ENCODE measurements at regions not wholly inside any gene's neighbourhood (a gene's known extent, or its start where the extent isn't known, plus 50 kb on each side); places are given as distances from the start of the nearest gene placed in this dataset.
"Not testable (repeated sequence)": the region's sequence is repeated elsewhere in the genome, so short reads cannot be mapped to it uniquely, and the experiment has no call there.

GRCh38 chr5:163874912-163875311, 369.5 kb downstream of the MAT2B start:
- not testable (repeated sequence) for H3K4me1 ChIP-seq (ENCODE audit: control insufficient read depth in 2 of 2, insufficient read depth in 2 of 2, low read length in 1 of 2); H3K36me3 ChIP-seq (ENCODE audit: control insufficient read depth in 2 of 2, insufficient read depth in 2 of 2, low read length in 1 of 2); H3K4me3 ChIP-seq (ENCODE audit: low read depth in 1 of 2, low read length in 2 of 2); H3K9me3 ChIP-seq (ENCODE audit: control insufficient read depth in 2 of 2, insufficient read depth in 1 of 2, low read depth in 1 of 2, low read length in 1 of 2); H3K27me3 ChIP-seq (ENCODE audit: control insufficient read depth in 1 of 2, insufficient read depth in 2 of 2, low read length in 2 of 2); H3K27ac ChIP-seq (ENCODE audit: low read depth in 2 of 2, low read length in 1 of 2)
- WGBS, 2 donors: 87 to 88% methylated on average over 3 of the region's 3 CpGs

DNA sequence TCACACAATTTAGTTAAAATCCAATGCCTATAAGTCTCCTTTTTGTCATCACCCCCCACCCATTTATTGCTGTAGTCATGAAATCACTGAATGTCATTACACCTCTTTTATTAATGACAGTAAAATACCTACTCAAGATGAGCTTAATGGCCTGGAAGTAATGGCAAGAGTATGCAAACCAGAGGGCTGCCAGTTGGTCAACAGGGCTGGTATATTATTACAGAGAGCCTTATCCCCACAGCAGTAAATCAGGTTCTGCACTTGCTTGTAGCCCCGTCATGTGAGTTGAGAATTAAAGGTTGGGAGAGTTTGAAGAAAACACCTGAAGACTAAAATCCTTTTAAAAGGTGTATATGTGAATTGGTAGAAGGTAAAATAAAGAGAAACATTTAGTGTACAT, 372.4 kb downstream of the MAT2B start:
- no peaks in the 10 kb centered on the region for H3K9me3 ChIP-seq (ENCODE audit: control insufficient read depth in 2 of 2, insufficient read depth in 1 of 2, low read depth in 1 of 2, low read length in 1 of 2)
- H3K4me3 ChIP-seq (ENCODE audit: low read depth in 1 of 2, low read length in 2 of 2): no peak overlapping the region
- no peaks in the 10 kb centered on the region for H3K36me3 ChIP-seq (ENCODE audit: control insufficient read depth in 2 of 2, insufficient read depth in 2 of 2, low read length in 1 of 2)
- H3K27ac ChIP-seq (ENCODE audit: low read depth in 2 of 2, low read length in 1 of 2): no peak overlapping the region
- WGBS, 2 donors: 73 to 92% methylated on average over 1 of the region's 1 CpG
- no peaks in the 10 kb centered on the region for H3K4me1 ChIP-seq (ENCODE audit: control insufficient read depth in 2 of 2, insufficient read depth in 2 of 2, low read length in 1 of 2)
- no peaks in the 10 kb centered on the region for H3K27me3 ChIP-seq (ENCODE audit: control insufficient read depth in 1 of 2, insufficient read depth in 2 of 2, low read length in 2 of 2)

GRCh38 chr5:163878490-163878889, 373.1 kb downstream of the MAT2B start:
- no peaks in the 10 kb centered on the region for H3K9me3 ChIP-seq (ENCODE audit: control insufficient read depth in 2 of 2, insufficient read depth in 1 of 2, low read depth in 1 of 2, low read length in 1 of 2)
- WGBS, 2 donors: 86 to 87% methylated on average over 1 of the region's 1 CpG

DNA sequence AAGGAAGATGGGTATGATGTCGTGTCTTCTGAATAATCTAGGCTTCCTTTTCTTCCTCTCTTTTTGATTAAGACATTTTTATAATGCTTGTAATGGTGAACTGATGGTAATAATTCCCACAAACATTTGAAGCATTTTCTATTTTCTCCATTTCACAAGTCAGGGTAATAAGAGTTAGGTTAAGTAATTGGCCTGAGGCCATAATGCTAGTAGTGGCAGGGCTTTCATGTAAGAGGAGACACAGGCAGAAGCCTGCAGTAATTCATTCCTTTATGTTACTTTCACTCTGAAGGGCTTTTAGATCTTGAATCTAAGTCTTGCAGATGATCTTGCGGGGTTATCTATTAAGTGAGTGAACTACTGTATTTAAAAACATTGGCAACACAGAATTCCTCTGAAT, 374.9 kb downstream of the MAT2B start:
- 71 to 75% methylated on average over 2 of the region's 2 CpGs for WGBS, 2 donors
- Histone ChIP-seq H3K27me3 (ENCODE audit: control insufficient read depth in 1 of 2, insufficient read depth in 2 of 2, low read length in 2 of 2) (no peaks in the 10 kb centered on the region), H3K4me3 (ENCODE audit: low read depth in 1 of 2, low read length in 2 of 2) (no peak overlapping the region), H3K36me3 (ENCODE audit: control insufficient read depth in 2 of 2, insufficient read depth in 2 of 2, low read length in 1 of 2) (no peaks in the 10 kb centered on the region), H3K27ac (ENCODE audit: low read depth in 2 of 2, low read length in 1 of 2) (no peak overlapping the region), H3K4me1 (ENCODE audit: control insufficient read depth in 2 of 2, insufficient read depth in 2 of 2, low read length in 1 of 2) (no peaks in the 10 kb centered on the region), H3K9me3 (ENCODE audit: control insufficient read depth in 2 of 2, insufficient read depth in 1 of 2, low read depth in 1 of 2, low read length in 1 of 2) (no peaks in the 10 kb centered on the region)

More at GRCh38 chr5:163878490-163878889, 373.1 kb downstream of the MAT2B start:
- Histone ChIP-seq H3K4me3 (ENCODE audit: low read depth in 1 of 2, low read length in 2 of 2) (no peak overlapping the region), H3K36me3 (ENCODE audit: control insufficient read depth in 2 of 2, insufficient read depth in 2 of 2, low read length in 1 of 2) (no peaks in the 10 kb centered on the region), H3K27ac (ENCODE audit: low read depth in 2 of 2, low read length in 1 of 2) (no peak overlapping the region), H3K27me3 (ENCODE audit: control insufficient read depth in 1 of 2, insufficient read depth in 2 of 2, low read length in 2 of 2) (no peaks in the 10 kb centered on the region), H3K4me1 (ENCODE audit: control insufficient read depth in 2 of 2, insufficient read depth in 2 of 2, low read length in 1 of 2) (no peaks in the 10 kb centered on the region)

- 63 to 68% methylated on average over 2 of the region's 2 CpGs for WGBS, 2 donors
- no peaks in the 10 kb centered on the region for H3K36me3 ChIP-seq (ENCODE audit: control insufficient read depth in 2 of 2, insufficient read depth in 2 of 2, low read length in 1 of 2)
- H3K27ac ChIP-seq (ENCODE audit: low read depth in 2 of 2, low read length in 1 of 2): no peak overlapping the region
- no peaks in the 10 kb centered on the region for H3K27me3 ChIP-seq (ENCODE audit: control insufficient read depth in 1 of 2, insufficient read depth in 2 of 2, low read length in 2 of 2)
- H3K4me3 ChIP-seq (ENCODE audit: low read depth in 1 of 2, low read length in 2 of 2): no peak overlapping the region
- H3K9me3 ChIP-seq (ENCODE audit: control insufficient read depth in 2 of 2, insufficient read depth in 1 of 2, low read depth in 1 of 2, low read length in 1 of 2): no peaks in the 10 kb centered on the region
- no peaks in the 10 kb centered on the region for H3K4me1 ChIP-seq (ENCODE audit: control insufficient read depth in 2 of 2, insufficient read depth in 2 of 2, low read length in 1 of 2)
Measured at GRCh38 chr5:163885117-163885516, 379.7 kb downstream of the MAT2B start.

GRCh38 chr5:163887854-163888253, 382.4 kb downstream of the MAT2B start:
- 83 to 91% methylated on average over 2 of the region's 2 CpGs for WGBS, 2 donors
- Histone ChIP-seq H3K27me3 (ENCODE audit: control insufficient read depth in 1 of 2, insufficient read depth in 2 of 2, low read length in 2 of 2) (no peaks in the 10 kb centered on the region), H3K36me3 (ENCODE audit: control insufficient read depth in 2 of 2, insufficient read depth in 2 of 2, low read length in 1 of 2) (no peaks in the 10 kb centered on the region), H3K4me1 (ENCODE audit: control insufficient read depth in 2 of 2, insufficient read depth in 2 of 2, low read length in 1 of 2) (no peaks in the 10 kb centered on the region), H3K27ac (ENCODE audit: low read depth in 2 of 2, low read length in 1 of 2) (no peak overlapping the region), H3K9me3 (ENCODE audit: control insufficient read depth in 2 of 2, insufficient read depth in 1 of 2, low read depth in 1 of 2, low read length in 1 of 2) (no peaks in the 10 kb centered on the region), H3K4me3 (ENCODE audit: low read depth in 1 of 2, low read length in 2 of 2) (no peak overlapping the region)

- Histone ChIP-seq H3K27me3 (ENCODE audit: control insufficient read depth in 1 of 2, insufficient read depth in 2 of 2, low read length in 2 of 2) (no peaks in the 10 kb centered on the region), H3K4me3 (ENCODE audit: low read depth in 1 of 2, low read length in 2 of 2) (no peak overlapping the region), H3K36me3 (ENCODE audit: control insufficient read depth in 2 of 2, insufficient read depth in 2 of 2, low read length in 1 of 2) (no peaks in the 10 kb centered on the region), H3K9me3 (ENCODE audit: control insufficient read depth in 2 of 2, insufficient read depth in 1 of 2, low read depth in 1 of 2, low read length in 1 of 2) (no peaks in the 10 kb centered on the region), H3K27ac (ENCODE audit: low read depth in 2 of 2, low read length in 1 of 2) (no peak overlapping the region), H3K4me1 (ENCODE audit: control insufficient read depth in 2 of 2, insufficient read depth in 2 of 2, low read length in 1 of 2) (no peaks in the 10 kb centered on the region)
- WGBS, 2 donors: 86 to 89% methylated on average over 4 of the region's 4 CpGs
Measured at GRCh38 chr5:163888366-163888765, 382.9 kb downstream of the MAT2B start.

GRCh38 chr5:163889369-163889768, 383.9 kb downstream of the MAT2B start:
- Histone ChIP-seq H3K4me3 (ENCODE audit: low read depth in 1 of 2, low read length in 2 of 2) (no peak overlapping the region), H3K27me3 (ENCODE audit: control insufficient read depth in 1 of 2, insufficient read depth in 2 of 2, low read length in 2 of 2) (no peaks in the 10 kb centered on the region), H3K4me1 (ENCODE audit: control insufficient read depth in 2 of 2, insufficient read depth in 2 of 2, low read length in 1 of 2) (no peaks in the 10 kb centered on the region), H3K36me3 (ENCODE audit: control insufficient read depth in 2 of 2, insufficient read depth in 2 of 2, low read length in 1 of 2) (no peaks in the 10 kb centered on the region), H3K27ac (ENCODE audit: low read depth in 2 of 2, low read length in 1 of 2) (no peak overlapping the region), H3K9me3 (ENCODE audit: control insufficient read depth in 2 of 2, insufficient read depth in 1 of 2, low read depth in 1 of 2, low read length in 1 of 2) (no peaks in the 10 kb centered on the region)

DNA sequence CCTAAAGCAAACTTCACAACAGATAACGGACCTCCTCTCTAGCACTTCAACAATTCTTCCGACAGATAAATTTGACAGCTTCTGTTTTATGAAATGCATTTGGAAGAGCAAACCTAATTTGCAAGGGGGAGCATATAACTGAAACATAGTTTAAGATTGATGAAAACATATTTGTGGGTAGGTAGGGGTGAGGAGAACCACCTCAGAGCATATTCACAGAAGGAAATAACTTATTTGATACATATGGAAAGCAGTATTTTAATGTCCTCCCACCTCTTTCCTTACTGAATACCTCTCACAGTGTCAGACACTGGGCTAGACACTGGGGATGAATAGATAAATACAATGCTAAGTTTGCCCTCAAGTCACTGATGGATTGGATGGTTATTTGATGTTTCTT, 384.8 kb downstream of the MAT2B start:
- WGBS, 2 donors: 78 to 86% methylated on average over 2 of the region's 2 CpGs
- no peaks in the 10 kb centered on the region for H3K36me3 ChIP-seq (ENCODE audit: control insufficient read depth in 2 of 2, insufficient read depth in 2 of 2, low read length in 1 of 2)
- H3K9me3 ChIP-seq (ENCODE audit: control insufficient read depth in 2 of 2, insufficient read depth in 1 of 2, low read depth in 1 of 2, low read length in 1 of 2): no peaks in the 10 kb centered on the region
- H3K27me3 ChIP-seq (ENCODE audit: control insufficient read depth in 1 of 2, insufficient read depth in 2 of 2, low read length in 2 of 2): no peaks in the 10 kb centered on the region
- H3K27ac ChIP-seq (ENCODE audit: low read depth in 2 of 2, low read length in 1 of 2): no peak overlapping the region
- H3K4me3 ChIP-seq (ENCODE audit: low read depth in 1 of 2, low read length in 2 of 2): no peak overlapping the region
- no peaks in the 10 kb centered on the region for H3K4me1 ChIP-seq (ENCODE audit: control insufficient read depth in 2 of 2, insufficient read depth in 2 of 2, low read length in 1 of 2)

GRCh38 chr5:163893281-163893680, 387.9 kb downstream of the MAT2B start:
- Histone ChIP-seq H3K27ac (ENCODE audit: low read depth in 2 of 2, low read length in 1 of 2) (no peak overlapping the region), H3K9me3 (ENCODE audit: control insufficient read depth in 2 of 2, insufficient read depth in 1 of 2, low read depth in 1 of 2, low read length in 1 of 2) (no peaks in the 10 kb centered on the region), H3K4me3 (ENCODE audit: low read depth in 1 of 2, low read length in 2 of 2) (no peak overlapping the region), H3K27me3 (ENCODE audit: control insufficient read depth in 1 of 2, insufficient read depth in 2 of 2, low read length in 2 of 2) (no peaks in the 10 kb centered on the region), H3K4me1 (ENCODE audit: control insufficient read depth in 2 of 2, insufficient read depth in 2 of 2, low read length in 1 of 2) (no peaks in the 10 kb centered on the region), H3K36me3 (ENCODE audit: control insufficient read depth in 2 of 2, insufficient read depth in 2 of 2, low read length in 1 of 2) (no peaks in the 10 kb centered on the region)
- 87 to 88% methylated on average over 2 of the region's 2 CpGs for WGBS, 2 donors
